OCI-LY7 (cell line): ENCODE measurements at regions not wholly inside any gene's neighbourhood (a gene's known extent, or its start where the extent isn't known, plus 50 kb on each side); places are given as distances from the start of the nearest gene placed in this dataset.

Experiments
- BruUV-seq: library from RNA; stranded (reverse); fragments of 400-500 nt; replicated peaks from 2 replicates; lab custom pipeline; 2021; lab: Mats Ljungman, UMichigan
- CTCF ChIA-PET: fragments of 300-600 bp; sonication (Branson Sonifier 250); formaldehyde crosslinking; loops from one replicate; lab custom pipeline; 2022; ENCODE audit warnings: antibody characterized with exemption; ENCODE audit not compliant: unreplicated experiment; lab: Charles Lee
- POLR2A ChIA-PET: fragments of 300-600 bp; sonication (Branson Sonifier 250); formaldehyde crosslinking; loops from one replicate; lab custom pipeline; 2022; ENCODE audit warnings: antibody characterized with exemption; lab: Charles Lee
- DNase-seq: peaks from one replicate; pipeline ENCODE4 v3.0.0-alpha.2; 2015; ENCODE audit warnings: low spot score
- H2AFZ ChIP-seq: fragments of 200-600 bp; sonication (generic), shearing (Covaris generic); 2 replicates; pipeline ENCODE4 v1.6.1; 2014; ENCODE audit warnings: mild to moderate bottlenecking, antibody characterized with exemption, low read length, moderate library complexity
- H3K27ac ChIP-seq: fragments of 200-600 bp; sonication (generic); 2 replicates; pipeline ENCODE4 v1.5.1; 2014; ENCODE audit warnings: mixed run types, low read depth, mild to moderate bottlenecking, moderate library complexity, low read length, inconsistent platforms; ENCODE audit not compliant: poor library complexity, severe bottlenecking
- H3K36me3 ChIP-seq: fragments of 200-600 bp; sonication (generic); 2 replicates; pipeline ENCODE4 v1.6.1; 2014; ENCODE audit warnings: mild to moderate bottlenecking, antibody characterized with exemption, low read length, moderate library complexity, mixed read lengths; ENCODE audit not compliant: insufficient read depth
- H3K4me1 ChIP-seq: fragments of 200-600 bp; sonication (generic); 2 replicates; pipeline ENCODE4 v1.5.1; 2014; ENCODE audit warnings: mild to moderate bottlenecking, low read length; ENCODE audit not compliant: insufficient read depth, poor library complexity, severe bottlenecking
- H3K4me2 ChIP-seq: fragments of 200-600 bp; sonication (generic); 2 replicates; pipeline ENCODE4 v1.6.1; 2014; ENCODE audit warnings: mild to moderate bottlenecking, low read length
- H3K4me3 ChIP-seq: fragments of 200-600 bp; sonication (generic); 2 replicates; pipeline ENCODE4 v1.5.1; 2014; ENCODE audit warnings: mild to moderate bottlenecking, low read depth, low read length; ENCODE audit not compliant: poor library complexity, severe bottlenecking
- H3K79me2 ChIP-seq: fragments of 200-600 bp; sonication (generic); 2 replicates; pipeline ENCODE4 v1.6.1; 2016; ENCODE audit warnings: low read depth, mild to moderate bottlenecking, low read length, moderate library complexity, mixed read lengths; ENCODE audit not compliant: insufficient read depth
- H3K9me2 ChIP-seq: fragments of 200-600 bp; sonication (generic); 2 replicates; pipeline ENCODE4 v1.6.1; 2016; ENCODE audit warnings: mild to moderate bottlenecking, low read length, mixed read lengths; ENCODE audit not compliant: insufficient read depth
- H3K9me3 ChIP-seq: fragments of 200-600 bp; sonication (generic); 2 replicates; pipeline ENCODE4 v1.6.1; 2014; ENCODE audit warnings: mild to moderate bottlenecking, mixed run types, low read length, mixed read lengths
- H4K20me1 ChIP-seq: fragments of 200-600 bp; sonication (generic); 2 replicates; pipeline ENCODE4 v1.6.1; 2014; ENCODE audit warnings: mild to moderate bottlenecking, antibody characterized with exemption, low read length, moderate library complexity, mixed read lengths; ENCODE audit not compliant: insufficient read depth
- EZH2phosphoT487 ChIP-seq: fragments of 200-600 bp; sonication (generic); IDR thresholded peaks from 2 replicates; pipeline ENCODE4 v1.6.1; 2018; ENCODE audit warnings: low read depth, borderline replicate concordance, mild to moderate bottlenecking, mixed run types, antibody characterized with exemption, low read length, moderate library complexity, mixed read lengths
- intact Hi-C: fragments of 100-400 bp; cut with micrococcal nuclease; formaldehyde crosslinking; loops from one replicate; pipeline ENCODE4 v1.10.0; 2022; ENCODE audit not compliant: unreplicated experiment
- TF ChIP-seq, protein P1 (sequence below): fragments of 200-600 bp; sonication (generic); conservative IDR thresholded peaks from 2 replicates; pipeline ENCODE4 v1.5.1; 2014; ENCODE audit warnings: mild to moderate bottlenecking, antibody characterized with exemption, low read length, moderate library complexity, mixed read lengths

DNA sequence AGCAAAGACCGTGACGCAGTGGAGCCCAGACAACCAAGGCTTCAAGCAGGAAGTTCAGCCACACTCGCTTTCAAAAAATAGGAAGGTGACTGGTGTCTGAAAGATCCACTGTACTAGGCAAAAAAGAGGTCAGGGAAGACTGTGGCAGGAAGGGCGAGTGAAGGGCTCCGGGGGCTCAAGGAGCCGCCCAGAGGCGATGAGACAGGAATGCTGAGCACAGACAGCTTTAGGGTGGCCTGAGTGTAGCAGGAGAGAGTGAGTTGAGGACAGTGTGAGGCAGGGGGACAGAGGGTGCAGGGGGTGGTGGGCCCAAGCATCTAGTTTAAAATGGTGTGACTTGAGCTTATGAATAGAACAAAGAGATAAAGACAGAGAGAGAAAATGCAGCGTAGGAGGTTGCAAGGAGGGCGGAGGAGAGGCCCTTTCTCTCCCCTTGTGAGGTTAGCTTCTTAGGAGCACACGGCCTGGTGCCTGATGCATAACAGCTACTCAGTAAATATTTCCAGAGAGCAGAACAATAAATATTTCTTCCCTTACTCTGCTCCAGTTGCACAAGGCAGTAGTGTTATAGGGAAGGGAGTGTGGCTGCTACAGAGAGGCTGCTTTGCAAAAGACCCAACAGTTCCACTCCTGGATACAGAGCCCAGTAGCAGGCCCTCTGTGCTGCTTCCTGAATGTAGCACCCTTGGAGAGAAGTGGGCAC, 789.7 kb upstream of the RAB6C start:
- no peak overlapping the region for H3K27ac ChIP-seq
- H3K4me2 ChIP-seq = no peak overlapping the region
- H3K79me2 ChIP-seq = no peaks in the 10 kb centered on the region
- no peak for DNase-seq
- no peak overlapping the region for H2AFZ ChIP-seq
- intact Hi-C loops = no loop called here
- ChIA-PET POLR2A (no interaction called here), CTCF (no interaction called here)
- BruUV-seq = no TSS peak
- no peak for TF ChIP-seq EZH2phosphoT487
- no peaks in the 10 kb centered on the region for H3K9me2 ChIP-seq
- no peaks in the 10 kb centered on the region for H3K36me3 ChIP-seq
- no peaks in the 10 kb centered on the region for H4K20me1 ChIP-seq
- H3K4me1 ChIP-seq = no peaks in the 10 kb centered on the region
- no peak overlapping the region for H3K4me3 ChIP-seq
- H3K9me3 ChIP-seq = no peaks in the 10 kb centered on the region

DNA sequence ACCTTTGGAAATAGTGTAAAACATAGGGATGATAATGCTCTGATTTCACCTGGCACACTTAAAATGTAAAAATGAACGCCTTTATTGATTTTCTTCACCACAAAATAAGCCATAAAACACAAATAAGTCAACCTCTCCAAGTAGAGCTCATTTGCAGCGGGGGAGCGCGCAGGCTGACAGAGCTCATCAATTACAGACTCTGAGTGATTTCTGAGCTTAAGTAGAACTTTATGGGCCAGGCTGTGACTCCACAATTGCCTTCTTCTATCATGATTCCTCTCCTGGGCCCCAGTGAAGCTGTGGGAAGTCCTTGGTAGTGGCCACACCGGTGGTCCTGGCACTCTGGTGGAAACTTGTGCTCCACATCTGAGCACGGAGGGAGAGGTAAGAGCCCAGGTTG, 789.0 kb upstream of the RAB6C start:
- intact Hi-C loops = no loop called here
- TF ChIP-seq, protein P1, sequence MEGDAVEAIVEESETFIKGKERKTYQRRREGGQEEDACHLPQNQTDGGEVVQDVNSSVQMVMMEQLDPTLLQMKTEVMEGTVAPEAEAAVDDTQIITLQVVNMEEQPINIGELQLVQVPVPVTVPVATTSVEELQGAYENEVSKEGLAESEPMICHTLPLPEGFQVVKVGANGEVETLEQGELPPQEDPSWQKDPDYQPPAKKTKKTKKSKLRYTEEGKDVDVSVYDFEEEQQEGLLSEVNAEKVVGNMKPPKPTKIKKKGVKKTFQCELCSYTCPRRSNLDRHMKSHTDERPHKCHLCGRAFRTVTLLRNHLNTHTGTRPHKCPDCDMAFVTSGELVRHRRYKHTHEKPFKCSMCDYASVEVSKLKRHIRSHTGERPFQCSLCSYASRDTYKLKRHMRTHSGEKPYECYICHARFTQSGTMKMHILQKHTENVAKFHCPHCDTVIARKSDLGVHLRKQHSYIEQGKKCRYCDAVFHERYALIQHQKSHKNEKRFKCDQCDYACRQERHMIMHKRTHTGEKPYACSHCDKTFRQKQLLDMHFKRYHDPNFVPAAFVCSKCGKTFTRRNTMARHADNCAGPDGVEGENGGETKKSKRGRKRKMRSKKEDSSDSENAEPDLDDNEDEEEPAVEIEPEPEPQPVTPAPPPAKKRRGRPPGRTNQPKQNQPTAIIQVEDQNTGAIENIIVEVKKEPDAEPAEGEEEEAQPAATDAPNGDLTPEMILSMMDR = no peak
- TF ChIP-seq EZH2phosphoT487 = no peak
- Histone ChIP-seq H3K79me2 (no peaks in the 10 kb centered on the region), H3K9me3 (no peaks in the 10 kb centered on the region), H3K4me1 (no peaks in the 10 kb centered on the region), H3K9me2 (no peaks in the 10 kb centered on the region), H3K4me3 (no peak overlapping the region), H2AFZ (no peak overlapping the region), H3K4me2 (no peak overlapping the region), H3K36me3 (no peaks in the 10 kb centered on the region), H4K20me1 (no peaks in the 10 kb centered on the region), H3K27ac (no peak overlapping the region)
- no peak for DNase-seq
- no TSS peak for BruUV-seq
- ChIA-PET CTCF (no interaction called here), POLR2A (no interaction called here)

DNA sequence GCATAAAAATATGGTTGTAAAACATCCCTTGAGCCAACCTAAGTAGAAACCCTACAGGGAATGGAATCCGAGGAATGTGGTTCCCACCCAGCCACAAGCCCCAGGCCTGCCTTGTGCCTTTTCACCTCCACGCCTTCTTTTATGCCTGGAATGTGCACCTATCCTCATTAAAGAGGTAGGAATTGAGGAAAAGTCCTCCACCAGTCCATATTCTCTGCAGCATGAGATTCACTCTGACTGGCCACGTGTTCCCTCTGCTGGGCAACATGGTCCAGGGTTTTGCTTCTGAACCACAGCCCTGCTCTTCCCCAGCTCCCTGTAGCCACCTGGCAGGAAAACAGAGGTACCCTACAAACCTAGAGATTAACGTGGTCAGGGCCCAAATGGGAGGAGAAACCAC, 787.9 kb upstream of the RAB6C start:
- POLR2A ChIA-PET = no interaction called here
- no peak for TF ChIP-seq EZH2phosphoT487
- TF ChIP-seq, protein P1 = no peak
- CTCF ChIA-PET = interaction anchor here (0.5 kb wide), 1 partner anchor 243 kb away, joined by 4 read pairs; no protein-coding TSS in a partner anchor
- intact Hi-C loops = no loop called here
- Histone ChIP-seq H3K36me3 (no peaks in the 10 kb centered on the region), H3K9me2 (no peaks in the 10 kb centered on the region), H2AFZ (no peak overlapping the region), H3K4me2 (no peak overlapping the region), H3K4me3 (no peak overlapping the region), H3K9me3 (no peaks in the 10 kb centered on the region), H4K20me1 (no peaks in the 10 kb centered on the region), H3K4me1 (no peaks in the 10 kb centered on the region), H3K27ac (no peak overlapping the region), H3K79me2 (no peaks in the 10 kb centered on the region)
- no TSS peak for BruUV-seq
- DNase-seq = no peak
